ENCODE measurements at regions not wholly inside any gene's neighbourhood (a gene's known extent, or its start where the extent isn't known, plus 50 kb on each side); places are given as distances from the start of the nearest gene placed in this dataset.

DNA sequence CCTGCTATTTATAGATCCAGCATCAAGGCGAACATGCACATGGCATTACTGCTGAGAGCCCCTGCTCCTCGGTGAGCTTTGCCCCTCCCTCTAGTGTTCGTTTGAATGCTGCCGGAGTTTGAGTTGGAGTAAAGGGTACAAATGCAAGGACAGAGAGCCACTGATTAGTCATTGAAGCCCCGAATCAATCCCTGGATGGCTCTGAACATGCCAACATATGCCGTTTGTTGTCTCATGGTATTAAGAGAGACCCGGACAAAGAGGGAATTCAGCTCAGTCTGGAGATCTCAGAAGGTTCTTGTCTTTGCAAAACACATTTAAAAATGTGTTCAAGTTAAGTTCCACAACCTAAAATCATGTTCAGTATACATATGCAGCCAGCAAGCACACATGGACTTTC lies 789.2 kb upstream of the NR2F2 start:
- no peaks in the 10 kb centered on the region for H3K79me2 ChIP-seq (ENCODE audit: control insufficient read depth, low read length)
- no peaks in the 10 kb centered on the region; the same call in 1 of the 2 replicates for H3K9me3 ChIP-seq (ENCODE audit: control insufficient read depth, insufficient read depth, low read length)
- H3K4me2 ChIP-seq (ENCODE audit: low read length): no peak overlapping the region
- no peaks in the 10 kb centered on the region; the same call in 1 of the 2 replicates for H3K9me2 ChIP-seq (replicated peaks; ENCODE audit: control insufficient read depth, low read length)
- no peaks in the 10 kb centered on the region for H3F3A ChIP-seq (ENCODE audit: control insufficient read depth, insufficient read depth)
- no peaks in the 10 kb centered on the region for H3K27me3 ChIP-seq (ENCODE audit: control insufficient read depth, low read length)
- TF ChIP-seq, protein P1, sequence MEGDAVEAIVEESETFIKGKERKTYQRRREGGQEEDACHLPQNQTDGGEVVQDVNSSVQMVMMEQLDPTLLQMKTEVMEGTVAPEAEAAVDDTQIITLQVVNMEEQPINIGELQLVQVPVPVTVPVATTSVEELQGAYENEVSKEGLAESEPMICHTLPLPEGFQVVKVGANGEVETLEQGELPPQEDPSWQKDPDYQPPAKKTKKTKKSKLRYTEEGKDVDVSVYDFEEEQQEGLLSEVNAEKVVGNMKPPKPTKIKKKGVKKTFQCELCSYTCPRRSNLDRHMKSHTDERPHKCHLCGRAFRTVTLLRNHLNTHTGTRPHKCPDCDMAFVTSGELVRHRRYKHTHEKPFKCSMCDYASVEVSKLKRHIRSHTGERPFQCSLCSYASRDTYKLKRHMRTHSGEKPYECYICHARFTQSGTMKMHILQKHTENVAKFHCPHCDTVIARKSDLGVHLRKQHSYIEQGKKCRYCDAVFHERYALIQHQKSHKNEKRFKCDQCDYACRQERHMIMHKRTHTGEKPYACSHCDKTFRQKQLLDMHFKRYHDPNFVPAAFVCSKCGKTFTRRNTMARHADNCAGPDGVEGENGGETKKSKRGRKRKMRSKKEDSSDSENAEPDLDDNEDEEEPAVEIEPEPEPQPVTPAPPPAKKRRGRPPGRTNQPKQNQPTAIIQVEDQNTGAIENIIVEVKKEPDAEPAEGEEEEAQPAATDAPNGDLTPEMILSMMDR (IDR thresholded peaks at IDR 0.05; ENCODE audit: low read depth, low read length, poor library complexity, severe bottlenecking): no peak
- TF ChIP-seq EZH2phosphoT487 (IDR thresholded peaks at IDR 0.05; ENCODE audit: borderline replicate concordance, low read length): no peak
- no peak overlapping the region for H3K27ac ChIP-seq (ENCODE audit: low read depth, low read length)
- no peak overlapping the region for H3K4me3 ChIP-seq (ENCODE audit: low read length)
- no peaks in the 10 kb centered on the region for H3K4me1 ChIP-seq (ENCODE audit: control insufficient read depth, low read length)
- H4K20me1 ChIP-seq (ENCODE audit: control insufficient read depth, insufficient read depth, low read depth, low read length): no peaks in the 10 kb centered on the region
- H3K36me3 ChIP-seq (ENCODE audit: control insufficient read depth, low read length): no peaks in the 10 kb centered on the region

DNA sequence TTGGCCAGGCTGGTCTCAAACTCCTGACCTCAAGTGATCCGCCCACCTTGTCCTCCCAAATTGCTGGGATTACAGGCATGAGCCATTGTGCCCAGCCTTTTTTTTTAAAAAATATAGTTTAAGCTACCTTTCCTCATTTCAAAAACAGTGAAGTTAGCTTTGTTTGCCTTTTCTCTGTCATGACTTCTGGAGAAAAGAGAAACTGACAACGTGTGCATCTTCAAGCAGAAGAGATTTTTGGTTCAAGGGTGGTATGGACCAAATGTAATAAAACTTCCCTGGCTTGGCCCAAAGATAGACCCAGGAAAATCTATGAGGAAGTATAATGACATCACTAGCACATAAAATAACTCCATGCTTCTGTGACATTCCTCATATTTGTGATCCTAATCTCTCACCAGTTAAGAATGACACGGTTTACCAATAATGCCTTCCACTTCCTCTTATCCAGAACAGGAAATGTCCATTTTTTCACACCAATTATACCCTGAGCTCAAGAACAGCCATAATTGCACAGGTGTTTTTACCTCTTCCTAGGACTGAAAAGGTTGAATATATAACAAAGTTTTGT lies 781.2 kb upstream of the NR2F2 start:
- no peaks in the 10 kb centered on the region for H4K20me1 ChIP-seq (ENCODE audit: control insufficient read depth, insufficient read depth, low read depth, low read length)
- H3F3A ChIP-seq (ENCODE audit: control insufficient read depth, insufficient read depth): no peaks in the 10 kb centered on the region
- no peak overlapping the region for H3K4me3 ChIP-seq (ENCODE audit: low read length)
- no peaks in the 10 kb centered on the region for H3K9me2 ChIP-seq (replicated peaks; ENCODE audit: control insufficient read depth, low read length)
- no peak overlapping the region for H3K4me2 ChIP-seq (ENCODE audit: low read length)
- H3K36me3 ChIP-seq (ENCODE audit: control insufficient read depth, low read length): no peaks in the 10 kb centered on the region
- no peaks in the 10 kb centered on the region for H3K9me3 ChIP-seq (ENCODE audit: control insufficient read depth, insufficient read depth, low read length)
- TF ChIP-seq EZH2phosphoT487 (IDR thresholded peaks at IDR 0.05; ENCODE audit: borderline replicate concordance, low read length): no peak
- TF ChIP-seq, protein P1 (IDR thresholded peaks at IDR 0.05; ENCODE audit: low read depth, low read length, poor library complexity, severe bottlenecking): no peak
- H3K4me1 ChIP-seq (ENCODE audit: control insufficient read depth, low read length): no peaks in the 10 kb centered on the region
- H3K27me3 ChIP-seq (ENCODE audit: control insufficient read depth, low read length): no peaks in the 10 kb centered on the region
- no peaks in the 10 kb centered on the region for H3K79me2 ChIP-seq (ENCODE audit: control insufficient read depth, low read length)
- H3K27ac ChIP-seq (ENCODE audit: low read depth, low read length): no peak overlapping the region

DNA sequence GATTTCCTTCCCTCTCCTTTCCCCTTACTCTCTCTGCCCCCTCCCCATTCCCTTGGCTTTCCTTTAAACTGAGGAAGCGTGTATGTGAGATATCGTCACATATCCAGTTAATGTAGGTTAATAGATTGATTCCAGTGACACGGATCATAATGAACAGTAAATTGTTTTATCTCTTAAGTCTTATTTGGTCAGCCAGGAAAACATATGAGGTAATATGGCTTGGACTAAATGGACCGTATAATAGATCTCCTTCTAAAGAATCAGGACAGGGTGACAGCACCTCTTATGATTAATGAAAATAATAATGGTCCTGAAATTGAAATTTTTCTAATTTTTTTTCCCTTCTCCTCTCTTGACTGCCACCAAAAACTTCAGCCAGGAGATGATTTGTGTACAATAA lies 779.8 kb upstream of the NR2F2 start:
- Histone ChIP-seq H3K4me3 (ENCODE audit: low read length) (no peak overlapping the region), H3K36me3 (ENCODE audit: control insufficient read depth, low read length) (no peaks in the 10 kb centered on the region)

More for the DNA sequence above, 779.8 kb upstream of the NR2F2 start:
- Histone ChIP-seq H3K9me2 (replicated peaks; ENCODE audit: control insufficient read depth, low read length) (no peaks in the 10 kb centered on the region), H3K4me2 (ENCODE audit: low read length) (no peak overlapping the region), H4K20me1 (ENCODE audit: control insufficient read depth, insufficient read depth, low read depth, low read length) (no peaks in the 10 kb centered on the region), H3K9me3 (ENCODE audit: control insufficient read depth, insufficient read depth, low read length) (no peaks in the 10 kb centered on the region), H3K79me2 (ENCODE audit: control insufficient read depth, low read length) (no peaks in the 10 kb centered on the region), H3K4me1 (ENCODE audit: control insufficient read depth, low read length) (no peaks in the 10 kb centered on the region), H3K27me3 (ENCODE audit: control insufficient read depth, low read length) (no peaks in the 10 kb centered on the region), H3K27ac (ENCODE audit: low read depth, low read length) (no peak overlapping the region), H3F3A (ENCODE audit: control insufficient read depth, insufficient read depth) (no peaks in the 10 kb centered on the region)
- TF ChIP-seq EZH2phosphoT487 (IDR thresholded peaks at IDR 0.05; ENCODE audit: borderline replicate concordance, low read length): no peak
- TF ChIP-seq, protein P1 (IDR thresholded peaks at IDR 0.05; ENCODE audit: low read depth, low read length, poor library complexity, severe bottlenecking): no peak

Measured in DOHH2 (cell line).